Stomach (tissue), 4 donors: ENCODE measurements at regions not wholly inside any gene's neighbourhood (a gene's known extent, or its start where the extent isn't known, plus 50 kb on each side); places are given as distances from the start of the nearest gene placed in this dataset.

Experiments used
- EP300 ChIP-seq: sonication (generic); formaldehyde crosslinking; IDR thresholded peaks from one replicate; pipeline ENCODE4 v1.6.1; 2017; ENCODE audit warnings: antibody characterized with exemption
- POLR2A ChIP-seq, 4 donors: fragments of 450-650 bp; IDR thresholded peaks; one replicate each; pipeline ENCODE4 v1.6.1; 2016; ENCODE audit warnings: antibody characterized with exemption in 4 of 4, control low read depth in 2 of 4, mild to moderate bottlenecking in 1 of 4, moderate library complexity in 1 of 4
- POLR2AphosphoS5 ChIP-seq, 3 donors: sonication (generic); formaldehyde crosslinking; IDR thresholded peaks; one replicate each; pipeline ENCODE4 v1.6.1; 2016; ENCODE audit warnings: antibody characterized with exemption in 3 of 3
- TF ChIP-seq, protein P1 (sequence below), 7 experiments: fragments of 450-650 bp in 4 of 7; fragments of 200-600 bp in 3 of 7; sonication (generic) in 3 of 7; IDR thresholded peaks; one replicate each; pipeline ENCODE4 v1.5.1; 2016 to 2019; ENCODE audit warnings: antibody characterized with exemption in 7 of 7, control low read depth in 2 of 7, mild to moderate bottlenecking in 1 of 7

GRCh38 chr4:55001538-55001937, 123.9 kb downstream of the KDR start:
- TF ChIP-seq, protein P1, sequence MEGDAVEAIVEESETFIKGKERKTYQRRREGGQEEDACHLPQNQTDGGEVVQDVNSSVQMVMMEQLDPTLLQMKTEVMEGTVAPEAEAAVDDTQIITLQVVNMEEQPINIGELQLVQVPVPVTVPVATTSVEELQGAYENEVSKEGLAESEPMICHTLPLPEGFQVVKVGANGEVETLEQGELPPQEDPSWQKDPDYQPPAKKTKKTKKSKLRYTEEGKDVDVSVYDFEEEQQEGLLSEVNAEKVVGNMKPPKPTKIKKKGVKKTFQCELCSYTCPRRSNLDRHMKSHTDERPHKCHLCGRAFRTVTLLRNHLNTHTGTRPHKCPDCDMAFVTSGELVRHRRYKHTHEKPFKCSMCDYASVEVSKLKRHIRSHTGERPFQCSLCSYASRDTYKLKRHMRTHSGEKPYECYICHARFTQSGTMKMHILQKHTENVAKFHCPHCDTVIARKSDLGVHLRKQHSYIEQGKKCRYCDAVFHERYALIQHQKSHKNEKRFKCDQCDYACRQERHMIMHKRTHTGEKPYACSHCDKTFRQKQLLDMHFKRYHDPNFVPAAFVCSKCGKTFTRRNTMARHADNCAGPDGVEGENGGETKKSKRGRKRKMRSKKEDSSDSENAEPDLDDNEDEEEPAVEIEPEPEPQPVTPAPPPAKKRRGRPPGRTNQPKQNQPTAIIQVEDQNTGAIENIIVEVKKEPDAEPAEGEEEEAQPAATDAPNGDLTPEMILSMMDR (IDR thresholded peaks at IDR 0.05): no peak
- no peak for TF ChIP-seq POLR2AphosphoS5 (IDR thresholded peaks at IDR 0.05)
- TF ChIP-seq EP300: no peak
- no peak for TF ChIP-seq POLR2A (IDR thresholded peaks at IDR 0.05)
